ENCODE measurements at regions not wholly inside any gene's neighbourhood (a gene's known extent, or its start where the extent isn't known, plus 50 kb on each side); places are given as distances from the start of the nearest gene placed in this dataset.

GRCh38 chr5:74041913-74042312, 415.9 kb downstream of the ARHGEF28 start:
- H3K4me1 ChIP-seq (ENCODE audit: control insufficient read depth, insufficient read depth, low read length) = no peaks in the 10 kb centered on the region
- no peak overlapping the region for H3K27ac ChIP-seq (ENCODE audit: insufficient read depth, low read depth, low read length, poor library complexity, severe bottlenecking)
- no peaks in the 10 kb centered on the region for H3K36me3 ChIP-seq (ENCODE audit: control insufficient read depth, insufficient read depth, low read length)
- H3K27me3 ChIP-seq (ENCODE audit: control insufficient read depth, insufficient read depth, low read length, poor library complexity, severe bottlenecking) = no peaks in the 10 kb centered on the region
- no peak overlapping the region for H3K4me3 ChIP-seq (ENCODE audit: insufficient read depth, low read depth, low read length)
- H3K9me3 ChIP-seq (ENCODE audit: control insufficient read depth, low read length) = no peaks in the 10 kb centered on the region

GRCh38 chr5:74040811-74041491, 415.0 kb downstream of the ARHGEF28 start:
- Histone ChIP-seq H3K9me3 (ENCODE audit: control insufficient read depth, low read length) (no peaks in the 10 kb centered on the region), H3K27ac (ENCODE audit: insufficient read depth, low read depth, low read length, poor library complexity, severe bottlenecking) (no peak overlapping the region), H3K4me1 (ENCODE audit: control insufficient read depth, insufficient read depth, low read length) (no peaks in the 10 kb centered on the region), H3K27me3 (ENCODE audit: control insufficient read depth, insufficient read depth, low read length, poor library complexity, severe bottlenecking) (no peaks in the 10 kb centered on the region), H3K4me3 (ENCODE audit: insufficient read depth, low read depth, low read length) (no peak overlapping the region), H3K36me3 (ENCODE audit: control insufficient read depth, insufficient read depth, low read length) (no peaks in the 10 kb centered on the region)
- 81 to 85% methylated on average over 5 of the region's 5 CpGs for WGBS, 2 experiments

GRCh38 chr5:74040065-74040551, 414.1 kb downstream of the ARHGEF28 start:
- H3K36me3 ChIP-seq (ENCODE audit: control insufficient read depth, insufficient read depth, low read length) = no peaks in the 10 kb centered on the region

GRCh38 chr5:74037321-74037720, 411.3 kb downstream of the ARHGEF28 start:
- Histone ChIP-seq H3K36me3 (ENCODE audit: control insufficient read depth, insufficient read depth, low read length) (no peaks in the 10 kb centered on the region), H3K4me1 (ENCODE audit: control insufficient read depth, insufficient read depth, low read length) (no peaks in the 10 kb centered on the region), H3K27me3 (ENCODE audit: control insufficient read depth, insufficient read depth, low read length, poor library complexity, severe bottlenecking) (no peaks in the 10 kb centered on the region), H3K9me3 (ENCODE audit: control insufficient read depth, low read length) (no peaks in the 10 kb centered on the region), H3K27ac (ENCODE audit: insufficient read depth, low read depth, low read length, poor library complexity, severe bottlenecking) (no peak overlapping the region), H3K4me3 (ENCODE audit: insufficient read depth, low read depth, low read length) (no peak overlapping the region)
- 89 to 92% methylated on average over 2 of the region's 2 CpGs for WGBS, 2 experiments

More at GRCh38 chr5:74040065-74040551, 414.1 kb downstream of the ARHGEF28 start:
- Histone ChIP-seq H3K4me1 (ENCODE audit: control insufficient read depth, insufficient read depth, low read length) (no peaks in the 10 kb centered on the region), H3K4me3 (ENCODE audit: insufficient read depth, low read depth, low read length) (no peak overlapping the region), H3K27me3 (ENCODE audit: control insufficient read depth, insufficient read depth, low read length, poor library complexity, severe bottlenecking) (no peaks in the 10 kb centered on the region), H3K27ac (ENCODE audit: insufficient read depth, low read depth, low read length, poor library complexity, severe bottlenecking) (no peak overlapping the region), H3K9me3 (ENCODE audit: control insufficient read depth, low read length) (no peaks in the 10 kb centered on the region)
- WGBS, 2 experiments = 95 to 100% methylated on average over 2 of the region's 2 CpGs

- Histone ChIP-seq H3K4me3 (ENCODE audit: insufficient read depth, low read depth, low read length) (no peak overlapping the region), H3K36me3 (ENCODE audit: control insufficient read depth, insufficient read depth, low read length) (no peaks in the 10 kb centered on the region), H3K9me3 (ENCODE audit: control insufficient read depth, low read length) (no peaks in the 10 kb centered on the region), H3K27ac (ENCODE audit: insufficient read depth, low read depth, low read length, poor library complexity, severe bottlenecking) (no peak overlapping the region), H3K4me1 (ENCODE audit: control insufficient read depth, insufficient read depth, low read length) (no peaks in the 10 kb centered on the region), H3K27me3 (ENCODE audit: control insufficient read depth, insufficient read depth, low read length, poor library complexity, severe bottlenecking) (no peaks in the 10 kb centered on the region)
- WGBS, 2 experiments = 69 to 72% methylated on average over 6 of the region's 6 CpGs
These were observed 409.5 kb downstream of the ARHGEF28 start for GRCh38 chr5:74035521-74035937.

GRCh38 chr5:74034733-74035132, 408.7 kb downstream of the ARHGEF28 start:
- Histone ChIP-seq H3K27me3 (ENCODE audit: control insufficient read depth, insufficient read depth, low read length, poor library complexity, severe bottlenecking) (no peaks in the 10 kb centered on the region), H3K36me3 (ENCODE audit: control insufficient read depth, insufficient read depth, low read length) (no peaks in the 10 kb centered on the region), H3K4me1 (ENCODE audit: control insufficient read depth, insufficient read depth, low read length) (no peaks in the 10 kb centered on the region), H3K27ac (ENCODE audit: insufficient read depth, low read depth, low read length, poor library complexity, severe bottlenecking) (no peak overlapping the region), H3K9me3 (ENCODE audit: control insufficient read depth, low read length) (no peaks in the 10 kb centered on the region), H3K4me3 (ENCODE audit: insufficient read depth, low read depth, low read length) (no peak overlapping the region)
- 85% methylated on average over 11 of the region's 11 CpGs for WGBS, 2 experiments

- 85 to 87% methylated on average over 1 of the region's 1 CpG for WGBS, 2 experiments
- no peaks in the 10 kb centered on the region for H3K9me3 ChIP-seq (ENCODE audit: control insufficient read depth, low read length)
- no peaks in the 10 kb centered on the region for H3K4me1 ChIP-seq (ENCODE audit: control insufficient read depth, insufficient read depth, low read length)
- H3K27me3 ChIP-seq (ENCODE audit: control insufficient read depth, insufficient read depth, low read length, poor library complexity, severe bottlenecking) = no peaks in the 10 kb centered on the region
- H3K4me3 ChIP-seq (ENCODE audit: insufficient read depth, low read depth, low read length) = no peak overlapping the region
- no peaks in the 10 kb centered on the region for H3K36me3 ChIP-seq (ENCODE audit: control insufficient read depth, insufficient read depth, low read length)
- no peak overlapping the region for H3K27ac ChIP-seq (ENCODE audit: insufficient read depth, low read depth, low read length, poor library complexity, severe bottlenecking)
These were observed 406.6 kb downstream of the ARHGEF28 start for GRCh38 chr5:74032617-74033016.

- Histone ChIP-seq H3K4me1 (ENCODE audit: control insufficient read depth, insufficient read depth, low read length) (no peaks in the 10 kb centered on the region), H3K27me3 (ENCODE audit: control insufficient read depth, insufficient read depth, low read length, poor library complexity, severe bottlenecking) (no peaks in the 10 kb centered on the region), H3K9me3 (ENCODE audit: control insufficient read depth, low read length) (no peaks in the 10 kb centered on the region), H3K27ac (ENCODE audit: insufficient read depth, low read depth, low read length, poor library complexity, severe bottlenecking) (no peak overlapping the region), H3K4me3 (ENCODE audit: insufficient read depth, low read depth, low read length) (no peak overlapping the region), H3K36me3 (ENCODE audit: control insufficient read depth, insufficient read depth, low read length) (no peaks in the 10 kb centered on the region)
- WGBS, 2 experiments = 81 to 89% methylated on average over 3 of the region's 3 CpGs
These were observed 405.5 kb downstream of the ARHGEF28 start for GRCh38 chr5:74031536-74031935.

- H3K4me1 ChIP-seq (ENCODE audit: control insufficient read depth, insufficient read depth, low read length) = no peaks in the 10 kb centered on the region
- H3K27me3 ChIP-seq (ENCODE audit: control insufficient read depth, insufficient read depth, low read length, poor library complexity, severe bottlenecking) = no peaks in the 10 kb centered on the region
- WGBS, 2 experiments = 92 to 93% methylated on average over 5 of the region's 5 CpGs
- H3K4me3 ChIP-seq (ENCODE audit: insufficient read depth, low read depth, low read length) = no peak overlapping the region
- no peak overlapping the region for H3K27ac ChIP-seq (ENCODE audit: insufficient read depth, low read depth, low read length, poor library complexity, severe bottlenecking)
- no peaks in the 10 kb centered on the region for H3K9me3 ChIP-seq (ENCODE audit: control insufficient read depth, low read length)
- no peaks in the 10 kb centered on the region for H3K36me3 ChIP-seq (ENCODE audit: control insufficient read depth, insufficient read depth, low read length)
These were observed 404.8 kb downstream of the ARHGEF28 start for GRCh38 chr5:74030821-74031220.

- 90 to 96% methylated on average over 4 of the region's 4 CpGs for WGBS, 2 experiments
- no peaks in the 10 kb centered on the region for H3K4me1 ChIP-seq (ENCODE audit: control insufficient read depth, insufficient read depth, low read length)
- no peak overlapping the region for H3K4me3 ChIP-seq (ENCODE audit: insufficient read depth, low read depth, low read length)
- no peaks in the 10 kb centered on the region for H3K9me3 ChIP-seq (ENCODE audit: control insufficient read depth, low read length)
- H3K36me3 ChIP-seq (ENCODE audit: control insufficient read depth, insufficient read depth, low read length) = no peaks in the 10 kb centered on the region
- no peaks in the 10 kb centered on the region for H3K27me3 ChIP-seq (ENCODE audit: control insufficient read depth, insufficient read depth, low read length, poor library complexity, severe bottlenecking)
- no peak overlapping the region for H3K27ac ChIP-seq (ENCODE audit: insufficient read depth, low read depth, low read length, poor library complexity, severe bottlenecking)
These were observed 404.4 kb downstream of the ARHGEF28 start for GRCh38 chr5:74030371-74030770.

Data from ectodermal cell (in vitro differentiated cells).